ENCODE measurements at regions not wholly inside any gene's neighbourhood (a gene's known extent, or its start where the extent isn't known, plus 50 kb on each side); places are given as distances from the start of the nearest gene placed in this dataset.

DNA sequence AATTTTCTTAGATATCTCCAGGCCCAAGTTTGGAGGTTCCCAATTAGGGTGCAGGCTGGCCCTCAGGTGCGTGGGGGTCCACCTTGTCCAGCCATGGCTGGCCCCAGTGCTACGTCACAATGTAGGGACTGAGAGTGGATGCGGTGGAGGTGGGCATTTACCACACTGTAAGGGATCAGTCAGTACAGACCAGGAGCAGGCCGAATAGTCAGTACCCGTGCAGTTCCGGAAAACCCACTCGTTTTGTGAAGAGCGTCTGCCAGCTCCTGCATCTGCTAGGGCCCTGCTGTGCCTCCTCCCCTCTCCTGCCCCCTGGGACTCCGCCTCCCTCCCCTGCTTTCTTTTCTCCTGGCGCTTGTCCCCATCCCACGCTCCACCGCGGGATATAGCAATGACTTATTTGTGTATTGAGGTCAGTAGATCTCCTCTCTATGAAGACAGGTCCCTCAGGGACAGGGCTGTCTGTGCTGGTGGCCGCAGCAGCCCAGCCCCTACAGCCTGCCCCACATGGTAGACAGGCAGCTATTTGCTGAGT is 50.4 kb upstream of the SEPTIN5 start:
- TF ChIP-seq, protein P1, sequence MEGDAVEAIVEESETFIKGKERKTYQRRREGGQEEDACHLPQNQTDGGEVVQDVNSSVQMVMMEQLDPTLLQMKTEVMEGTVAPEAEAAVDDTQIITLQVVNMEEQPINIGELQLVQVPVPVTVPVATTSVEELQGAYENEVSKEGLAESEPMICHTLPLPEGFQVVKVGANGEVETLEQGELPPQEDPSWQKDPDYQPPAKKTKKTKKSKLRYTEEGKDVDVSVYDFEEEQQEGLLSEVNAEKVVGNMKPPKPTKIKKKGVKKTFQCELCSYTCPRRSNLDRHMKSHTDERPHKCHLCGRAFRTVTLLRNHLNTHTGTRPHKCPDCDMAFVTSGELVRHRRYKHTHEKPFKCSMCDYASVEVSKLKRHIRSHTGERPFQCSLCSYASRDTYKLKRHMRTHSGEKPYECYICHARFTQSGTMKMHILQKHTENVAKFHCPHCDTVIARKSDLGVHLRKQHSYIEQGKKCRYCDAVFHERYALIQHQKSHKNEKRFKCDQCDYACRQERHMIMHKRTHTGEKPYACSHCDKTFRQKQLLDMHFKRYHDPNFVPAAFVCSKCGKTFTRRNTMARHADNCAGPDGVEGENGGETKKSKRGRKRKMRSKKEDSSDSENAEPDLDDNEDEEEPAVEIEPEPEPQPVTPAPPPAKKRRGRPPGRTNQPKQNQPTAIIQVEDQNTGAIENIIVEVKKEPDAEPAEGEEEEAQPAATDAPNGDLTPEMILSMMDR (conservative IDR thresholded peaks at IDR 0.05): no peak
- no peak for TF ChIP-seq ZFX (IDR thresholded peaks at IDR 0.05)

Measured in C4-2B (cell line).